Fibroblast of lung (primary cell): ENCODE measurements at regions not wholly inside any gene's neighbourhood (a gene's known extent, or its start where the extent isn't known, plus 50 kb on each side); places are given as distances from the start of the nearest gene placed in this dataset.

Source experiments
- CTCF ChIP-seq, 2 donors: IDR thresholded peaks in 1 of 2; conservative IDR thresholded peaks in 1 of 2; 1 replicate in 1 of 2; 2 replicates in 1 of 2; pipeline ENCODE4 v1.5.1; 2011 to 2012; ENCODE audit warnings: low read length in 2 of 2, control low read depth in 1 of 2, inconsistent platforms in 1 of 2, low read depth in 1 of 2, mild to moderate bottlenecking in 1 of 2
- EZH2 ChIP-seq: IDR thresholded peaks from 2 replicates; pipeline ENCODE4 v1.5.1; 2012; ENCODE audit warnings: low read length, control low read depth, mild to moderate bottlenecking; ENCODE audit errors: missing control alignments

- TF ChIP-seq CTCF (conservative IDR thresholded peaks at IDR 0.05 in 1 of 2, IDR thresholded peaks at IDR 0.05 in 1 of 2; ENCODE audit: low read depth in 1 of 2, low read length in 2 of 2) (no peak), EZH2 (no peak)
Measured at GRCh38 chr16:13803974-13804373, 116.0 kb upstream of the ERCC4 start.
